Cardiac muscle cell (in vitro differentiated cells and primary cell): ENCODE measurements at regions not wholly inside any gene's neighbourhood (a gene's known extent, or its start where the extent isn't known, plus 50 kb on each side); places are given as distances from the start of the nearest gene placed in this dataset.
"Not testable (repeated sequence)": the region's sequence is repeated elsewhere in the genome, so short reads cannot be mapped to it uniquely, and the experiment has no call there.

Experiments used
- DNase-seq, 2 donors: peaks; one replicate each; pipeline versions ENCODE4 v3.0.0 to v3.0.0-alpha.2; 2010 to 2017; ENCODE audit warnings: low read depth in 1 of 2, low spot score in 1 of 2
- H3K27ac ChIP-seq: fragments of 200-600 bp; sonication (generic); 2 replicates; pipeline ENCODE4 v1.5.1; 2016
- H3K27me3 ChIP-seq: fragments of 200-600 bp; sonication (generic); 2 replicates; pipeline ENCODE4 v1.6.0; 2016; ENCODE audit warnings: control low read depth
- H3K36me3 ChIP-seq: fragments of 200-600 bp; sonication (generic); 2 replicates; pipeline ENCODE4 v1.5.1; 2016; ENCODE audit warnings: control low read depth
- H3K4me1 ChIP-seq: fragments of 200-600 bp; sonication (generic); 2 replicates; pipeline ENCODE4 v1.8.1; 2017; ENCODE audit warnings: low read depth, mild to moderate bottlenecking, mixed run types
- H3K4me3 ChIP-seq: fragments of 200-600 bp; sonication (generic); 2 replicates; pipeline ENCODE4 v1.5.1; 2016; ENCODE audit warnings: mild to moderate bottlenecking
- H3K9me3 ChIP-seq: fragments of 200-600 bp; sonication (generic); 2 replicates; pipeline ENCODE4 v1.5.1; 2017; ENCODE audit warnings: low read depth, mild to moderate bottlenecking, control low read depth
- CTCF ChIP-seq: IDR thresholded peaks from 2 replicates; pipeline ENCODE4 v1.5.1; 2012; ENCODE audit warnings: low read depth, mild to moderate bottlenecking, low read length

GRCh38 chr1:164141797-164142196 lies 417.2 kb upstream of the PBX1 start:
- H3K36me3 ChIP-seq, result no peaks in the 10 kb centered on the region
- H3K27me3 ChIP-seq, result no peaks in the 10 kb centered on the region
- DNase-seq, result peak in 1 of 2 donors; percentile 27
- H3K4me3 ChIP-seq, result no peak overlapping the region
- no peaks in the 10 kb centered on the region for H3K9me3 ChIP-seq
- TF ChIP-seq CTCF, result no peak
- peaks cover 27% of the 10 kb centered on the region for H3K4me1 ChIP-seq
- H3K27ac ChIP-seq, result peak overlapping the region; percentile 80

GRCh38 chr1:164154622-164155021 lies 404.4 kb upstream of the PBX1 start:
- Histone ChIP-seq H3K4me3 (no peak overlapping the region), H3K27me3 (no peaks in the 10 kb centered on the region), H3K9me3 (no peaks in the 10 kb centered on the region), H3K27ac (no peak overlapping the region), H3K4me1 (peaks cover 4% of the 10 kb centered on the region), H3K36me3 (no peaks in the 10 kb centered on the region)
- TF ChIP-seq CTCF, result no peak
- DNase-seq, result no peak

- Histone ChIP-seq H3K4me3 (no peak overlapping the region), H3K4me1 (peaks cover 4% of the 10 kb centered on the region), H3K27ac (no peak overlapping the region), H3K36me3 (no peaks in the 10 kb centered on the region), H3K27me3 (no peaks in the 10 kb centered on the region), H3K9me3 (no peaks in the 10 kb centered on the region)
- TF ChIP-seq CTCF, result no peak
- DNase-seq, result no peak
These were observed 403.6 kb upstream of the PBX1 start for GRCh38 chr1:164155347-164155746.

GRCh38 chr1:164163289-164163849 lies 395.6 kb upstream of the PBX1 start:
- Histone ChIP-seq H3K27ac (no peak overlapping the region), H3K27me3 (no peaks in the 10 kb centered on the region), H3K9me3 (no peaks in the 10 kb centered on the region), H3K36me3 (no peaks in the 10 kb centered on the region), H3K4me1 (no peaks in the 10 kb centered on the region), H3K4me3 (no peak overlapping the region)
- DNase-seq, result no peak
- no peak for TF ChIP-seq CTCF

- no peaks in the 10 kb centered on the region for H3K9me3 ChIP-seq
- DNase-seq, result no peak
- no peaks in the 10 kb centered on the region for H3K36me3 ChIP-seq
- TF ChIP-seq CTCF, result no peak
- no peak overlapping the region for H3K4me3 ChIP-seq
- H3K27me3 ChIP-seq, result no peaks in the 10 kb centered on the region
- no peaks in the 10 kb centered on the region for H3K4me1 ChIP-seq
- no peak overlapping the region for H3K27ac ChIP-seq
These were observed 393.5 kb upstream of the PBX1 start for GRCh38 chr1:164165466-164165865.

GRCh38 chr1:164166454-164166853 lies 392.5 kb upstream of the PBX1 start:
- peak; percentile 7 to 29 for DNase-seq
- H3K9me3 ChIP-seq, result not testable (repeated sequence)
- peak; percentile 30 for TF ChIP-seq CTCF

More at GRCh38 chr1:164166454-164166853, 392.5 kb upstream of the PBX1 start:
- not testable (repeated sequence) for H3K27me3 ChIP-seq, H3K4me1 ChIP-seq, H3K4me3 ChIP-seq, H3K27ac ChIP-seq, H3K36me3 ChIP-seq
